ENCODE measurements at regions not wholly inside any gene's neighbourhood (a gene's known extent, or its start where the extent isn't known, plus 50 kb on each side); places are given as distances from the start of the nearest gene placed in this dataset.

DNA sequence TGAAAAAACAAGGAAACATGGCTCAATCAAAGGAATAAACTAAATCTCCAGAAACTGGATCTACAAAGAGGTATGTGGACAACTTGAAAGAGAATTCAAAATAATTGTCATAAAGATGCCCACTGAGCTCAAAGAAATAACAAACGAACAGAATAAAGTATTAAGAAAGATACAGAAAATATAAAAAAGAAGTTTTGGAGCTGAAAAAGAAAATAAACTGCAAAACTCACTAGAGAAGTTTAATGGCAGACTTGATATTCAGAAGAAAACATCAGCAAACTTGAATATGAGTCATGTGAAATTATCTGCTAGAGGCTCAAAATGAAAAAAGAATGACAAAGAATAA, 208.1 kb upstream of the SAMSN1 start (continued):
- TF ChIP-seq ETV1 (tag; conservative IDR thresholded peaks at IDR 0.05; ENCODE audit: low read depth): 0 out of 2 replicates have a peak, but pooled peaks have one; percentile 2
- TF ChIP-seq, protein P1, sequence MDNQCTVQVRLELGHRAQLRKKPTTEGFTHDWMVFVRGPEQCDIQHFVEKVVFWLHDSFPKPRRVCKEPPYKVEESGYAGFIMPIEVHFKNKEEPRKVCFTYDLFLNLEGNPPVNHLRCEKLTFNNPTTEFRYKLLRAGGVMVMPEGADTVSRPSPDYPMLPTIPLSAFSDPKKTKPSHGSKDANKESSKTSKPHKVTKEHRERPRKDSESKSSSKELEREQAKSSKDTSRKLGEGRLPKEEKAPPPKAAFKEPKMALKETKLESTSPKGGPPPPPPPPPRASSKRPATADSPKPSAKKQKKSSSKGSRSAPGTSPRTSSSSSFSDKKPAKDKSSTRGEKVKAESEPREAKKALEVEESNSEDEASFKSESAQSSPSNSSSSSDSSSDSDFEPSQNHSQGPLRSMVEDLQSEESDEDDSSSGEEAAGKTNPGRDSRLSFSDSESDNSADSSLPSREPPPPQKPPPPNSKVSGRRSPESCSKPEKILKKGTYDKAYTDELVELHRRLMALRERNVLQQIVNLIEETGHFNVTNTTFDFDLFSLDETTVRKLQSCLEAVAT (IDR thresholded peaks at IDR 0.05): no peak; a peak in 1 of 4 replicates

- H3K79me2 ChIP-seq (ENCODE audit: control insufficient read depth, insufficient read depth, low read length): peaks cover 100% of the 10 kb centered on the region
- FAIRE-seq: peak; percentile 94
- TSS peak; percentile 45 for BruUV-seq (replicated peaks)
- peak overlapping the region; percentile 92 for H3K27ac ChIP-seq (ENCODE audit: extremely low read depth, low read depth, low read length)
- peak overlapping the region; percentile 46 for H3K4me3 ChIP-seq
- H4K20me1 ChIP-seq (replicated peaks; ENCODE audit: control insufficient read depth, insufficient read depth, low read length): no peaks in the 10 kb centered on the region
- H3K9me3 ChIP-seq (replicated peaks; ENCODE audit: control insufficient read depth, insufficient read depth, low read depth, low read length): no peaks in the 10 kb centered on the region; the same call in 1 of the 2 replicates
- H3K27me3 ChIP-seq (ENCODE audit: control insufficient read depth in 2 of 2, insufficient read depth in 2 of 2, low read length in 2 of 2): no peaks in the 10 kb centered on the region
- in situ Hi-C loops (cut with MboI): loop anchor here (5.0 kb wide), 1 partner anchor 76 kb away; no protein-coding TSS in a partner anchor
- peak overlapping the region; percentile 95 for H3K4me2 ChIP-seq (ENCODE audit: insufficient read depth, low read length)
- DNase-seq (ENCODE audit: extremely low read depth in 1 of 4, low spot score in 3 of 4): peak; percentile 71 to 99 (median 81)
- ChIA-PET CTCF (ENCODE audit: low intra/inter-chr PET ratio) (interaction anchor here (0.7 kb wide), 1 partner anchor 302 kb away, joined by 3 read pairs; no protein-coding TSS in a partner anchor), POLR2A (interaction anchor here (1.7 to 1.9 kb wide), 2 partner anchors 9 kb away, joined by 9 to 17 read pairs; no protein-coding TSS in a partner anchor)
- H2AFZ ChIP-seq (ENCODE audit: low read depth, low read length): no peak overlapping the region
- no peaks in the 10 kb centered on the region for H3K9me1 ChIP-seq (ENCODE audit: control insufficient read depth, insufficient read depth, low read length)
- peaks cover 2 to 36% of the 10 kb centered on the region in 2 experiments; a peak in 3 of 5 replicates for H3K4me1 ChIP-seq (replicated peaks in 1 of 2; ENCODE audit: control insufficient read depth in 2 of 2, insufficient read depth in 2 of 2, low read length in 2 of 2)
- intact Hi-C loops (cut with micrococcal nuclease): loop anchor here (1.0 to 10.0 kb wide), 8 partner anchors 76 to 981 kb away; no protein-coding TSS in a partner anchor
- peak; percentile 69 for ATAC-seq
- H3K9ac ChIP-seq (ENCODE audit: insufficient read depth in 1 of 2, low read depth in 2 of 2, low read length in 2 of 2): peak overlapping the region; percentile 75 to 81; a peak in 3 of 4 replicates
- H3K36me3 ChIP-seq (ENCODE audit: control insufficient read depth, insufficient read depth, low read length): peaks cover 22% of the 10 kb centered on the region
- whole genome bisulfite sequencing (ENCODE audit: insufficient coverage, low coverage, missing lambda C conversion rate): 0% methylated on average over 2 of the region's 2 CpGs
- TF ChIP-seq SAFB (IDR thresholded peaks at IDR 0.05; ENCODE audit: borderline replicate concordance, low read depth, low read length): no peak
- TF ChIP-seq ZFP30 (CRISPR knock-in tag; IDR thresholded peaks at IDR 0.05; ENCODE audit: borderline replicate concordance): no peak
- no peak for TF ChIP-seq U2AF1 (optimal IDR thresholded peaks at IDR 0.05; ENCODE audit: low read depth, low read length)
- TF ChIP-seq JUN (IDR thresholded peaks at IDR 0.05; ENCODE audit: borderline replicate concordance, low read depth, low read length): 0 out of 2 replicates have a peak, but pooled peaks have one; percentile 42
- no peak for TF ChIP-seq JUN (CRISPR knock-in tag; IDR thresholded peaks at IDR 0.05; ENCODE audit: borderline replicate concordance)
- no peak for TF ChIP-seq ZNF24 (IDR thresholded peaks at IDR 0.05)
- no peak for TF ChIP-seq HNRNPK (IDR thresholded peaks at IDR 0.05; ENCODE audit: low read depth, low read length, poor library complexity, severe bottlenecking)
- TF ChIP-seq NR3C1 (CRISPR knock-in tag; IDR thresholded peaks at IDR 0.05): no peak
- TF ChIP-seq HLTF (IDR thresholded peaks at IDR 0.05): peak; percentile 81
- no peak for TF ChIP-seq NR1H2 (CRISPR knock-in tag; IDR thresholded peaks at IDR 0.05)
- no peak for TF ChIP-seq SETDB1 (IDR thresholded peaks at IDR 0.05; ENCODE audit: low read length)
- TF ChIP-seq ZNF764 (CRISPR knock-in tag; IDR thresholded peaks at IDR 0.05; ENCODE audit: low read depth): no peak
- TF ChIP-seq, protein P2, sequence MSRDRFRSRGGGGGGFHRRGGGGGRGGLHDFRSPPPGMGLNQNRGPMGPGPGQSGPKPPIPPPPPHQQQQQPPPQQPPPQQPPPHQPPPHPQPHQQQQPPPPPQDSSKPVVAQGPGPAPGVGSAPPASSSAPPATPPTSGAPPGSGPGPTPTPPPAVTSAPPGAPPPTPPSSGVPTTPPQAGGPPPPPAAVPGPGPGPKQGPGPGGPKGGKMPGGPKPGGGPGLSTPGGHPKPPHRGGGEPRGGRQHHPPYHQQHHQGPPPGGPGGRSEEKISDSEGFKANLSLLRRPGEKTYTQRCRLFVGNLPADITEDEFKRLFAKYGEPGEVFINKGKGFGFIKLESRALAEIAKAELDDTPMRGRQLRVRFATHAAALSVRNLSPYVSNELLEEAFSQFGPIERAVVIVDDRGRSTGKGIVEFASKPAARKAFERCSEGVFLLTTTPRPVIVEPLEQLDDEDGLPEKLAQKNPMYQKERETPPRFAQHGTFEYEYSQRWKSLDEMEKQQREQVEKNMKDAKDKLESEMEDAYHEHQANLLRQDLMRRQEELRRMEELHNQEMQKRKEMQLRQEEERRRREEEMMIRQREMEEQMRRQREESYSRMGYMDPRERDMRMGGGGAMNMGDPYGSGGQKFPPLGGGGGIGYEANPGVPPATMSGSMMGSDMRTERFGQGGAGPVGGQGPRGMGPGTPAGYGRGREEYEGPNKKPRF (IDR thresholded peaks at IDR 0.05; ENCODE audit: low read depth, low read length): no peak
- no peak for TF ChIP-seq ASH1L (IDR thresholded peaks at IDR 0.05; ENCODE audit: borderline replicate concordance, low read depth, partially characterized antibody)
Measured at GRCh38 chr21:14753466-14754258, 207.5 kb upstream of the SAMSN1 start.

Data from K562 (cell line).